Neuronal stem cell (in vitro differentiated cells): ENCODE measurements at regions not wholly inside any gene's neighbourhood (a gene's known extent, or its start where the extent isn't known, plus 50 kb on each side); places are given as distances from the start of the nearest gene placed in this dataset.

Source experiments
- DNase-seq: peaks from one replicate; pipeline ENCODE4 v3.0.0-alpha.2; 2013; ENCODE audit warnings: low spot score
- H2AFZ ChIP-seq: one replicate; pipeline ENCODE4 v1.6.1; 2013; ENCODE audit warnings: mild to moderate bottlenecking, low read length, inconsistent platforms
- H2AK5ac ChIP-seq: 2 replicates; pipeline ENCODE4 v1.6.1; 2013; ENCODE audit warnings: low read depth, mild to moderate bottlenecking, inconsistent platforms, low read length, moderate library complexity, mixed read lengths
- H2BK120ac ChIP-seq: 2 replicates; pipeline ENCODE4 v1.6.1; 2013; ENCODE audit warnings: low read depth, mild to moderate bottlenecking, inconsistent platforms, low read length, moderate library complexity, mixed read lengths
- H2BK12ac ChIP-seq: one replicate; pipeline ENCODE4 v1.6.1; 2013; ENCODE audit warnings: low read length, inconsistent platforms
- H2BK15ac ChIP-seq: 2 replicates; pipeline ENCODE4 v1.6.1; 2013; ENCODE audit warnings: mild to moderate bottlenecking, low read length, inconsistent platforms, mixed read lengths
- H2BK5ac ChIP-seq: one replicate; pipeline ENCODE4 v1.6.1; 2013; ENCODE audit warnings: inconsistent platforms, mild to moderate bottlenecking, low read length, moderate library complexity
- H3K14ac ChIP-seq: one replicate; pipeline ENCODE4 v1.6.1; 2013; ENCODE audit warnings: low read length, inconsistent platforms
- H3K18ac ChIP-seq: 2 replicates; pipeline ENCODE4 v1.6.1; 2013; ENCODE audit warnings: low read length, inconsistent platforms
- H3K23ac ChIP-seq: 2 replicates; pipeline ENCODE4 v1.6.1; 2013; ENCODE audit warnings: low read depth, mild to moderate bottlenecking, mixed read lengths, low read length, inconsistent platforms; ENCODE audit not compliant: poor library complexity
- H3K27ac ChIP-seq: replicated peaks from 3 replicates; pipeline ENCODE4 v1.5.1; 2013; ENCODE audit warnings: low read length, inconsistent platforms
- H3K27me3 ChIP-seq, 3 experiments: 2 replicates each; pipeline ENCODE4 v1.6.1; 2013; ENCODE audit warnings: low read length in 3 of 3, mild to moderate bottlenecking in 2 of 3, inconsistent platforms in 1 of 3, low read depth in 1 of 3, mixed read lengths in 1 of 3, moderate library complexity in 1 of 3; ENCODE audit not compliant: control insufficient read depth in 3 of 3, insufficient read depth in 3 of 3
- H3K36me3 ChIP-seq, 2 donors: replicated peaks in 1 of 2; 2 replicates each; pipeline ENCODE4 v1.6.1; 2013; ENCODE audit warnings: low read length in 2 of 2; ENCODE audit not compliant: control insufficient read depth in 2 of 2, insufficient read depth in 2 of 2
- H3K4ac ChIP-seq: 2 replicates; pipeline ENCODE4 v1.6.1; 2013; ENCODE audit warnings: inconsistent platforms, mild to moderate bottlenecking, low read length, moderate library complexity
- H3K4me1 ChIP-seq, 2 donors: 1 replicate in 1 of 2; 2 replicates in 1 of 2; pipeline ENCODE4 v1.6.1; 2013; ENCODE audit warnings: low read length in 2 of 2, low read depth in 1 of 2; ENCODE audit not compliant: control insufficient read depth in 2 of 2, insufficient read depth in 1 of 2
- H3K4me2 ChIP-seq: one replicate; pipeline ENCODE4 v1.6.1; 2013; ENCODE audit warnings: mild to moderate bottlenecking, low read length, inconsistent platforms; ENCODE audit not compliant: insufficient read depth, poor library complexity, severe bottlenecking
- H3K4me3 ChIP-seq, 2 donors: 2 replicates each; pipeline ENCODE4 v1.5.1; 2013; ENCODE audit warnings: low read length in 2 of 2, mild to moderate bottlenecking in 2 of 2, inconsistent platforms in 1 of 2, moderate library complexity in 1 of 2
- H3K79me1 ChIP-seq: one replicate; pipeline ENCODE4 v1.6.1; 2013; ENCODE audit warnings: low read depth, mild to moderate bottlenecking, inconsistent platforms, low read length, moderate library complexity
- H3K9ac ChIP-seq: one replicate; pipeline ENCODE4 v1.6.1; 2013; ENCODE audit warnings: mild to moderate bottlenecking, low read depth, low read length, inconsistent platforms; ENCODE audit not compliant: poor library complexity
- H3K9me3 ChIP-seq, 2 donors: replicated peaks in 1 of 2; 2 replicates each; pipeline versions ENCODE3 to v1.6.1; 2013; ENCODE audit warnings: low read length in 2 of 2, mild to moderate bottlenecking in 2 of 2, inconsistent platforms in 1 of 2, low read depth in 1 of 2, mixed read lengths in 1 of 2, moderate library complexity in 1 of 2; ENCODE audit not compliant: control insufficient read depth in 2 of 2, insufficient read depth in 1 of 2
- H4K8ac ChIP-seq: one replicate; pipeline ENCODE4 v1.6.1; 2013; ENCODE audit warnings: low read depth, mild to moderate bottlenecking, inconsistent platforms, low read length, moderate library complexity
- H4K91ac ChIP-seq: one replicate; pipeline ENCODE4 v1.6.1; 2013; ENCODE audit warnings: low read length, low read depth, mild to moderate bottlenecking, inconsistent platforms; ENCODE audit not compliant: poor library complexity
- WGBS, 2 donors: extraction: QIAGEN DNeasy Blood & Tissue Kit; methylation state at CpG; one replicate each; pipeline ENCODE4 v1.1.7; 2013; ENCODE audit warnings: missing lambda C conversion rate in 2 of 2, mixed read lengths in 1 of 2; ENCODE audit not compliant: insufficient read length in 2 of 2, insufficient replicate concordance in 1 of 2; ENCODE audit errors: extremely low coverage in 2 of 2; 5-methylcytosine and 5-hydroxymethylcytosine counted together

DNA sequence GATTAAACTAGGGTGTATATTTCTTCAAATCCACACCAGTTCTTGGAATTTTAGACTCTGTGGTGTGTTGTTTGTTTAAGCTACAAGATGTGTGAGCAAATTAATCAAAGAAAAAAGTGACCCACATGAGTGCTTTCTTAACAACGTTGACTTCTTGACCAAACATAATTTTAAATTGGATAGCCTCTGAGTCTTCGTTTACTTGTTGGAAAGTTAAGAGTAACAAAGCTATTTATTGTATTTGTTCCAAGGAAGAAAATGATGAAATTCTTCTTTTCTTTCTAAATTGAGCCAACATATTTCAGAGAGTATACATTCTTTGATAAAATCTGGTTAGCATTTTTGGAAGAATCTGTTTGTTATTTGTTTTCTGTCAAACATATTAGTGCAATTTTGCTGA, 99.9 kb upstream of the IGSF10 start:
- Histone ChIP-seq H3K18ac (no peak overlapping the region), H2BK5ac (no peak overlapping the region), H4K8ac (no peak overlapping the region), H3K4ac (no peak overlapping the region), H2AK5ac (no peak overlapping the region), H3K23ac (no peak overlapping the region), H2BK12ac (no peak overlapping the region), H2BK15ac (no peak overlapping the region), H3K79me1 (no peaks in the 10 kb centered on the region), H3K36me3 (no peaks in the 10 kb centered on the region), H3K27me3 (no peaks in the 10 kb centered on the region), H3K9ac (no peak overlapping the region), H3K27ac (no peak overlapping the region), H3K4me2 (no peak overlapping the region), H4K91ac (no peak overlapping the region), H3K4me1 (peaks cover 0 to 2% of the 10 kb centered on the region in 2 donors), H2AFZ (no peak overlapping the region), H2BK120ac (no peak overlapping the region), H3K9me3 (no peaks in the 10 kb centered on the region), H3K14ac (no peak overlapping the region), H3K4me3 (no peak overlapping the region)
- DNase-seq = no peak
- no CpG with 5 or more reads among the region's 2 CpGs for WGBS, 2 donors

DNA sequence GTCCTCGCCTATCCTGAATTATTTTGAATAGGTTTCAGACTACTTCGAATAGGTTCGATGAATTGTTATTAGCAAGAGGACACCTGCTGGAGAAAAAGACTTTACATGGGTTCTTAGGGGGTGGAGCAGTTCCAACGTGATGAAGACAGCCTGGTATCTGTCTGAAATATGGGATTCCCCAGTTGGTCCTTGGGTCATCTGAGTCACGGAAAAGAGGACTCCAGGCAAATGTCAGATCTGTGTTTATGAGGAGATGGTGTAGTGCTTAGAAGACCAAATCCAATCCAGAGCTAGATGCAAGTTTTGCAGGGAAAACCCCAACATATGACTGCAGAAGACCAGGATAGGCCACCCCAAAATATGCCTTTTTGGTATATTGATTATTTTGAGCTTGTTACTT, 98.9 kb upstream of the IGSF10 start:
- Histone ChIP-seq H2AK5ac (no peak overlapping the region), H2BK12ac (no peak overlapping the region), H3K27me3 (no peaks in the 10 kb centered on the region), H2BK120ac (no peak overlapping the region), H2AFZ (no peak overlapping the region), H3K79me1 (no peaks in the 10 kb centered on the region), H3K9ac (no peak overlapping the region), H3K23ac (no peak overlapping the region), H3K9me3 (no peaks in the 10 kb centered on the region), H4K91ac (no peak overlapping the region), H3K27ac (no peak overlapping the region), H2BK5ac (no peak overlapping the region), H3K4me3 (no peak overlapping the region), H4K8ac (no peak overlapping the region), H3K4ac (no peak overlapping the region), H3K18ac (no peak overlapping the region), H3K36me3 (no peaks in the 10 kb centered on the region), H3K4me1 (peaks cover 0 to 2% of the 10 kb centered on the region in 2 donors), H3K4me2 (no peak overlapping the region), H3K14ac (no peak overlapping the region), H2BK15ac (no peak overlapping the region)
- no peak for DNase-seq
- WGBS, 2 donors = no CpG with 5 or more reads among the region's 5 CpGs

DNA sequence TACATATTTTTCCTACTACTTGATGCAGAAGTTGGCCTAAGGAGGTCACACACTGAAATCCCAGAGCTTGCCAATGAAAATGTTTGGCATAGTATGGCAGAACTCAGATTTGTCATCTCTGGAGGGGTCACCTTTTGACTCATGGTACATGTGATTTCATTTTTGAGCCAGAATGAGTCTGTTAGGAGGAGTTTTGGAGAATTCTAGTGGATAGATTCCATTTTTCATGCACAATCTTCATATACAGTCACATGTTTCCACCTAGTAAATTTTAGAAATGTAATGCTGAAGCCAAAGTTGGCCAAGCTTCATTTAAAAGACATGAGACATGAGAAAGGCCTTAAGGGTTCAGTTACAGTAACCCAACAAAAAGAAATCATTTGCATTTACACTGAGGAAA, 97.8 kb upstream of the IGSF10 start:
- Histone ChIP-seq H3K4me1 (peaks cover 0 to 2% of the 10 kb centered on the region in 2 donors), H2BK15ac (no peak overlapping the region), H4K91ac (no peak overlapping the region), H3K27me3 (no peaks in the 10 kb centered on the region), H3K23ac (no peak overlapping the region), H3K36me3 (no peaks in the 10 kb centered on the region), H3K4me3 (no peak overlapping the region), H3K9me3 (no peaks in the 10 kb centered on the region), H3K27ac (no peak overlapping the region), H3K18ac (no peak overlapping the region), H3K4ac (no peak overlapping the region), H2BK120ac (no peak overlapping the region), H3K9ac (no peak overlapping the region), H3K79me1 (no peaks in the 10 kb centered on the region), H3K4me2 (no peak overlapping the region), H2BK5ac (no peak overlapping the region), H4K8ac (no peak overlapping the region), H2AFZ (no peak overlapping the region), H3K14ac (no peak overlapping the region), H2AK5ac (no peak overlapping the region), H2BK12ac (no peak overlapping the region)
- DNase-seq = no peak

DNA sequence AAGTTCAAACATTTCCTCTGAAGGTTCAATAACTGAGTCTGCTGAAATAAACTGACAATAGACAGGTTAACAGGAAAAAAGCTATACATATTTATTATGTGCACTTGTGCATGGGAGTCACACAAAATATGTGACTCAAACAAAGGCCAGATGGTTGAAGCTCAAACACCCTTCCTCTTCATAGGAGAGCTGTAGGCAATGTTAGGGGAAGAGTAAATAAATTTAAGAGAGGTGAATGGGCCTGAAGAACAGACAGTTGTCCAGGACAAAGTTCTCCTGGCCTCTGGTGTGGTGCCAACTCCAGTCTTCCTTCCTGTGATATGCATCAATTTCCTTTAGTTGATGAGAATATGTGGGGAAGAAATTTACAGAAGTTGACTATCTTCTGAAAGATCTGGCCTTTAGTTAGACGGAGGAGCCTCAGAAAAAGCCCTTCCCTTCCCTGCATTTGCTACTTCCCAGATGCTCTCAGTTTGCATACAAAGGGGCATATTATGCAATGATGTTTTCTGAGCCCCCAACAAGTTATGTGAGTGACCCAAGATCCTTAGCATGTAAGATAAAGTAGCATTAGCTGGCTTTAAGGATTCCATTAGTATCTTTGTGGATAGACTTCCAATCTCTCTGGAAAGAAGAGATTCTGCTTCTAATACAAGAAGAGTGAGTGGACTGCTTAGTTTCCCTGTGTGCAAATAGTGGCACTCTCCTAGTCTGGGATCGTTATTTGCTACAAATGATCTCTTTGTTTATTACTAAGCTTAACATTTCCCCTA, 96.4 kb upstream of the IGSF10 start:
- Histone ChIP-seq H3K79me1 (no peaks in the 10 kb centered on the region), H4K91ac (no peak overlapping the region), H2AFZ (no peak overlapping the region), H3K4me1 (peaks cover 0 to 2% of the 10 kb centered on the region in 2 donors), H3K23ac (no peak overlapping the region), H4K8ac (no peak overlapping the region), H2BK5ac (no peak overlapping the region), H3K4me2 (no peak overlapping the region), H3K4ac (no peak overlapping the region), H3K4me3 (no peak overlapping the region), H2AK5ac (no peak overlapping the region), H3K36me3 (no peaks in the 10 kb centered on the region), H2BK120ac (no peak overlapping the region), H3K9ac (no peak overlapping the region), H3K27me3 (no peaks in the 10 kb centered on the region), H2BK12ac (no peak overlapping the region), H3K9me3 (no peaks in the 10 kb centered on the region), H3K27ac (no peak overlapping the region), H3K14ac (no peak overlapping the region), H2BK15ac (no peak overlapping the region), H3K18ac (no peak overlapping the region)
- no CpG with 5 or more reads among the region's 2 CpGs for WGBS, 2 donors
- DNase-seq = no peak
